H1 (cell line): ENCODE measurements at regions not wholly inside any gene's neighbourhood (a gene's known extent, or its start where the extent isn't known, plus 50 kb on each side); places are given as distances from the start of the nearest gene placed in this dataset.

ENCODE experiments used
- CTCF ChIA-PET: fragments of 300-600 bp; sonication (Branson Sonifier 250); formaldehyde crosslinking; loops from one replicate; lab custom pipeline; 2021; ENCODE audit not compliant: partially characterized antibody; lab: Charles Lee
- POLR2A ChIA-PET: fragments of 300-600 bp; sonication (Branson Sonifier 250); formaldehyde crosslinking; loops from one replicate; lab custom pipeline; 2021; ENCODE audit warnings: inconsistent platforms; ENCODE audit not compliant: partially characterized antibody; lab: Charles Lee
- DNase-seq, 2 experiments: peaks; one replicate each; pipeline versions ENCODE4 v3.0.0 to v3.0.0-alpha.2; 2010 to 2022; ENCODE audit warnings: low spot score in 2 of 2, low read depth in 1 of 2, mixed read lengths in 1 of 2
- FAIRE-seq: peaks from 2 replicates; lab custom pipeline; 2011; peaks lifted over from hg19 to GRCh38; lab: Jason Lieb, UNC
- H2AFZ ChIP-seq: 2 replicates; pipeline ENCODE4 v1.8.1; 2012; ENCODE audit warnings: low read length, inconsistent platforms
- H2AK5ac ChIP-seq: 2 replicates; pipeline ENCODE4 v1.6.1; 2013; ENCODE audit warnings: low read depth, low read length
- H2BK120ac ChIP-seq: replicated peaks from 2 replicates; pipeline ENCODE3; 2013; ENCODE audit warnings: low read depth, low read length, inconsistent platforms
- H2BK12ac ChIP-seq: 2 replicates; pipeline ENCODE4 v1.6.1; 2013; ENCODE audit warnings: low read depth, low read length
- H2BK15ac ChIP-seq: 2 replicates; pipeline ENCODE4 v1.6.1; 2013; ENCODE audit warnings: low read length
- H2BK20ac ChIP-seq: 2 replicates; pipeline ENCODE4 v1.6.1; 2013; ENCODE audit warnings: low read length
- H2BK5ac ChIP-seq: 2 replicates; pipeline ENCODE4 v1.6.1; 2013; ENCODE audit warnings: low read depth, low read length
- H3K14ac ChIP-seq: 2 replicates; pipeline ENCODE4 v1.6.1; 2013; ENCODE audit warnings: inconsistent platforms; ENCODE audit not compliant: insufficient read length
- H3K18ac ChIP-seq: 2 replicates; pipeline ENCODE4 v1.6.1; 2013; ENCODE audit warnings: low read length; ENCODE audit errors: extremely low read depth
- H3K23ac ChIP-seq: 2 replicates; pipeline ENCODE4 v1.6.1; 2013; ENCODE audit warnings: inconsistent platforms; ENCODE audit not compliant: insufficient read length
- H3K23me2 ChIP-seq: 2 replicates; pipeline ENCODE4 v1.6.1; 2013; ENCODE audit warnings: low read depth, low read length
- H3K27ac ChIP-seq: 2 replicates; pipeline ENCODE4 v1.6.1; 2011; ENCODE audit warnings: low read depth, low read length, inconsistent platforms
- H3K27me3 ChIP-seq, 4 experiments: replicated peaks in 1 of 4; 1 replicate in 1 of 4; 2 replicates in 3 of 4; pipeline versions ENCODE4 v1.6.1 to v1.8.1; 2011 to 2013; ENCODE audit warnings: low read length in 3 of 4, mild to moderate bottlenecking in 3 of 4, inconsistent platforms in 2 of 4, mixed read lengths in 2 of 4, moderate library complexity in 1 of 4; ENCODE audit not compliant: control insufficient read depth in 3 of 4, insufficient read depth in 3 of 4; ENCODE audit errors: extremely low read depth in 1 of 4
- H3K36me3 ChIP-seq, 4 experiments: 2 replicates each; pipeline versions ENCODE4 v1.6.1 to v1.8.1; 2011 to 2013; ENCODE audit warnings: mild to moderate bottlenecking in 4 of 4, low read length in 3 of 4, moderate library complexity in 2 of 4, control low read depth in 1 of 4, inconsistent platforms in 1 of 4; ENCODE audit not compliant: insufficient read depth in 4 of 4, control insufficient read depth in 2 of 4
- H3K4ac ChIP-seq: replicated peaks from 2 replicates; pipeline ENCODE3; 2013; ENCODE audit warnings: low read length, low read depth, mixed read lengths, inconsistent platforms; ENCODE audit not compliant: insufficient read length
- H3K4me1 ChIP-seq, 4 experiments: replicated peaks in 1 of 4; 1 replicate in 1 of 4; 2 replicates in 3 of 4; pipeline versions ENCODE4 v1.6.1 to v1.8.1; 2011 to 2013; ENCODE audit warnings: low read length in 3 of 4, inconsistent platforms in 2 of 4, mixed read lengths in 1 of 4; ENCODE audit not compliant: insufficient read depth in 4 of 4, control insufficient read depth in 3 of 4
- H3K4me2 ChIP-seq, 2 experiments: 2 replicates each; pipeline versions ENCODE4 v1.6.1 to v1.8.1; 2011 to 2013; ENCODE audit warnings: low read depth in 2 of 2, low read length in 2 of 2, control low read depth in 1 of 2, inconsistent platforms in 1 of 2, mild to moderate bottlenecking in 1 of 2; ENCODE audit not compliant: insufficient read depth in 1 of 2
- H3K4me3 ChIP-seq, 4 experiments: fragments of 200-600, 300-600 bp in 1 of 4; sonication (generic), shearing (Covaris generic), sonication (Bioruptor Twin) in 1 of 4; 2 replicates each; pipeline versions ENCODE4 v1.5.1 to v1.8.1; 2011 to 2016; ENCODE audit warnings: low read length in 4 of 4, low read depth in 3 of 4, control low read depth in 2 of 4, inconsistent platforms in 2 of 4, mild to moderate bottlenecking in 2 of 4, mixed read lengths in 1 of 4, moderate library complexity in 1 of 4; ENCODE audit not compliant: insufficient read depth in 2 of 4; ENCODE audit errors: extremely low read depth in 1 of 4
- H3K56ac ChIP-seq: replicated peaks from 2 replicates; pipeline ENCODE3; 2013; ENCODE audit warnings: low read depth, mild to moderate bottlenecking, mixed read lengths, low read length, inconsistent platforms; ENCODE audit not compliant: insufficient read length
- H3K79me1 ChIP-seq: 2 replicates; pipeline ENCODE4 v1.6.1; 2013; ENCODE audit warnings: low read depth, low read length, control low read depth
- H3K79me2 ChIP-seq, 2 experiments: 2 replicates each; pipeline versions ENCODE4 v1.6.1 to v1.8.1; 2012 to 2013; ENCODE audit warnings: low read length in 2 of 2, mild to moderate bottlenecking in 2 of 2, inconsistent platforms in 1 of 2; ENCODE audit not compliant: insufficient read depth in 2 of 2, control insufficient read depth in 1 of 2
- H3K9ac ChIP-seq, 4 experiments: replicated peaks in 1 of 4; 1 replicate in 1 of 4; 2 replicates in 3 of 4; pipeline versions ENCODE4 v1.6.1 to v1.8.1; 2011 to 2013; ENCODE audit warnings: low read depth in 3 of 4, low read length in 3 of 4, control low read depth in 2 of 4, mild to moderate bottlenecking in 2 of 4, moderate library complexity in 2 of 4, inconsistent platforms in 1 of 4; ENCODE audit errors: extremely low read depth in 1 of 4
- H3K9me3 ChIP-seq, 2 experiments: 2 replicates each; pipeline versions ENCODE4 v1.6.1 to v1.8.1; 2012 to 2013; ENCODE audit warnings: mild to moderate bottlenecking in 2 of 2, moderate library complexity in 2 of 2, control low read depth in 1 of 2, inconsistent platforms in 1 of 2, low read depth in 1 of 2, low read length in 1 of 2, mixed read lengths in 1 of 2; ENCODE audit not compliant: insufficient read depth in 2 of 2
- H4K20me1 ChIP-seq, 2 experiments: replicated peaks in 1 of 2; 2 replicates each; pipeline versions ENCODE3 to v1.8.1; 2011 to 2013; ENCODE audit warnings: inconsistent platforms in 2 of 2, low read length in 2 of 2, mild to moderate bottlenecking in 1 of 2; ENCODE audit not compliant: insufficient read depth in 2 of 2, control insufficient read depth in 1 of 2
- H4K5ac ChIP-seq: 2 replicates; pipeline ENCODE4 v1.6.1; 2013; ENCODE audit warnings: low read length, low read depth, mixed read lengths, inconsistent platforms; ENCODE audit not compliant: insufficient read length
- H4K8ac ChIP-seq: 2 replicates; pipeline ENCODE4 v1.8.0; 2013; ENCODE audit warnings: mild to moderate bottlenecking, moderate library complexity, low read length, inconsistent platforms; ENCODE audit not compliant: insufficient read depth; ENCODE audit errors: extremely low read depth
- H4K91ac ChIP-seq: replicated peaks from 2 replicates; pipeline ENCODE3; 2013; ENCODE audit warnings: low read length, mixed read lengths, inconsistent platforms; ENCODE audit not compliant: insufficient read length
- CREB1 ChIP-seq: IDR thresholded peaks from 2 replicates; pipeline ENCODE4 v1.6.1; 2012; ENCODE audit warnings: inconsistent platforms
- GABPA ChIP-seq: IDR thresholded peaks from 2 replicates; pipeline ENCODE4 v1.6.1; 2011; ENCODE audit warnings: mild to moderate bottlenecking, low read length, moderate library complexity, borderline replicate concordance; ENCODE audit not compliant: insufficient read depth
- HDAC6 ChIP-seq: IDR thresholded peaks from one replicate; pipeline ENCODE4 v1.7.1; 2012; ENCODE audit warnings: low read depth, mild to moderate bottlenecking, inconsistent platforms, low read length, moderate library complexity
- KDM4A ChIP-seq: IDR thresholded peaks from one replicate; pipeline ENCODE4 v1.7.1; 2012; ENCODE audit warnings: low read depth, mild to moderate bottlenecking, moderate library complexity, low read length, inconsistent platforms; ENCODE audit not compliant: severe bottlenecking
- MAFK ChIP-seq: IDR thresholded peaks from 2 replicates; pipeline ENCODE4 v1.6.1; 2012; ENCODE audit warnings: low read depth, mild to moderate bottlenecking, improper control_type of control experiment, low read length
- MAX ChIP-seq: IDR thresholded peaks from 2 replicates; pipeline ENCODE4 v1.6.1; 2012; ENCODE audit warnings: inconsistent platforms
- NRF1 ChIP-seq: IDR thresholded peaks from 2 replicates; pipeline ENCODE4 v1.6.1; 2011; ENCODE audit warnings: mild to moderate bottlenecking, low read depth, low read length, improper control_type of control experiment
- RAD21 ChIP-seq, 2 experiments: IDR thresholded peaks in 1 of 2; conservative IDR thresholded peaks in 1 of 2; 2 replicates each; pipeline ENCODE4 v1.6.1; 2011; ENCODE audit warnings: low read depth in 2 of 2, low read length in 2 of 2, improper control_type of control experiment in 1 of 2, inconsistent platforms in 1 of 2, mild to moderate bottlenecking in 1 of 2, moderate library complexity in 1 of 2
- RFX5 ChIP-seq: IDR thresholded peaks from 2 replicates; pipeline ENCODE4 v1.6.1; 2011; ENCODE audit warnings: low read depth, low read length, improper control_type of control experiment, borderline replicate concordance
- SP2 ChIP-seq: IDR thresholded peaks from 2 replicates; pipeline ENCODE4 v1.6.1; 2012; ENCODE audit warnings: mild to moderate bottlenecking, low read length, inconsistent platforms
- SP4 ChIP-seq: IDR thresholded peaks from 2 replicates; pipeline ENCODE4 v1.6.1; 2012; ENCODE audit warnings: low read length, inconsistent platforms
- TEAD4 ChIP-seq: IDR thresholded peaks from 2 replicates; pipeline ENCODE4 v1.6.1; 2012; ENCODE audit warnings: low read depth, low read length, inconsistent platforms, mixed read lengths
- WGBS, 2 experiments: shearing (Covaris generic) in 1 of 2; methylation state at CpG; one replicate each; pipeline versions ENCODE4 v1.1.6 to v1.1.7; 2013 to 2015; ENCODE audit warnings: low lambda C conversion rate in 2 of 2, mixed read lengths in 2 of 2, inconsistent platforms in 1 of 2, low coverage in 1 of 2, missing lambda C conversion rate in 1 of 2; ENCODE audit not compliant: insufficient replicate concordance in 2 of 2, insufficient coverage in 1 of 2, insufficient read length in 1 of 2; ENCODE audit errors: extremely low coverage in 1 of 2, missing lambda C conversion rate in 1 of 2; 5-methylcytosine and 5-hydroxymethylcytosine counted together

- Histone ChIP-seq H3K79me2 (no peaks in the 10 kb centered on the region), H2BK12ac (peak overlapping the region; percentile 82; the same call in 1 of the 2 replicates), H2BK15ac (peak overlapping the region; percentile 95; the same call in 1 of the 2 replicates), H3K4me2 (no peak overlapping the region), H3K4me3 (no peak overlapping the region), H2BK5ac (peak overlapping the region; percentile 26; the same call in 1 of the 2 replicates), H3K4ac (peak overlapping the region; percentile 63), H3K4me1 (peaks cover 12 to 26% (median 17%) of the 10 kb centered on the region in 4 experiments), H3K27me3 (peaks cover 0 to 4% (median 0%) of the 10 kb centered on the region in 4 experiments; a peak in 4 of 7 replicates), H3K27ac (no peak overlapping the region), H4K91ac (no peak overlapping the region), H3K79me1 (no peaks in the 10 kb centered on the region), H4K20me1 (no peaks in the 10 kb centered on the region), H3K14ac (no peak overlapping the region), H3K18ac (peak overlapping the region; percentile 51; the same call in 1 of the 2 replicates), H2AK5ac (peak overlapping the region; percentile 88; the same call in 1 of the 2 replicates), H4K8ac (no peak overlapping the region), H3K9ac (no peak overlapping the region), H2BK120ac (peak overlapping the region; percentile 6), H4K5ac (no peak overlapping the region), H3K56ac (no peak overlapping the region), H3K9me3 (no peaks in the 10 kb centered on the region), H2BK20ac (peak overlapping the region; percentile 91; the same call in 1 of the 2 replicates), H2AFZ (no peak overlapping the region), H3K23ac (no peak overlapping the region), H3K36me3 (no peaks in the 10 kb centered on the region), H3K23me2 (peaks cover 4% of the 10 kb centered on the region; the same call in 1 of the 2 replicates)
- DNase-seq (no peak), FAIRE-seq (no peak)
- ChIA-PET CTCF (interaction anchor here (0.9 to 1.0 kb wide), 2 partner anchors 44 to 97 kb away, joined by 3 read pairs; no protein-coding TSS in a partner anchor), POLR2A (no interaction called here)
- TF ChIP-seq TEAD4: no peak
- no peak for TF ChIP-seq RAD21 (IDR thresholded peaks at IDR 0.05 in 1 of 2, conservative IDR thresholded peaks at IDR 0.05 in 1 of 2; ENCODE audit: low read depth in 2 of 2, low read length in 2 of 2)
- no peak for TF ChIP-seq MAFK
- TF ChIP-seq MAX: no peak
- no peak for TF ChIP-seq GABPA
- no peak for TF ChIP-seq SP4
- TF ChIP-seq HDAC6: no peak
- TF ChIP-seq RFX5: no peak
- no peak for TF ChIP-seq KDM4A
- no peak for TF ChIP-seq CREB1
- TF ChIP-seq NRF1: no peak
- no peak for TF ChIP-seq SP2
- WGBS, 2 experiments: 93% methylated on average over 10 of the region's 10 CpGs; no CpG with 5 or more reads in 1 of the 2 experiments
Observed at GRCh38 chr1:229031061-229031460, 239.8 kb upstream of the RAB4A start.
